Right lobe of liver (tissue), 4 donors: ENCODE measurements at regions not wholly inside any gene's neighbourhood (a gene's known extent, or its start where the extent isn't known, plus 50 kb on each side); places are given as distances from the start of the nearest gene placed in this dataset.

Experiments used
- CTCF ChIP-seq, 4 donors: fragments of 200-600 bp in 3 of 4; fragments of 450-650 bp in 1 of 4; IDR thresholded peaks; one replicate each; pipeline versions ENCODE4 v1.5.1 to v1.8.0; 2016 to 2022; ENCODE audit warnings: antibody characterized with exemption in 4 of 4, mild to moderate bottlenecking in 2 of 4
- POLR2A ChIP-seq: fragments of 450-650 bp; IDR thresholded peaks from one replicate; pipeline ENCODE4 v1.6.1; 2017; ENCODE audit warnings: antibody characterized with exemption, mild to moderate bottlenecking
- donor health status: DM: no; HTN: no; CAD: no.
- donor health status: DM: no; HTN: no; CAD: no.
- donor health status: DM: no; HTN: yes; CAD: no.

DNA sequence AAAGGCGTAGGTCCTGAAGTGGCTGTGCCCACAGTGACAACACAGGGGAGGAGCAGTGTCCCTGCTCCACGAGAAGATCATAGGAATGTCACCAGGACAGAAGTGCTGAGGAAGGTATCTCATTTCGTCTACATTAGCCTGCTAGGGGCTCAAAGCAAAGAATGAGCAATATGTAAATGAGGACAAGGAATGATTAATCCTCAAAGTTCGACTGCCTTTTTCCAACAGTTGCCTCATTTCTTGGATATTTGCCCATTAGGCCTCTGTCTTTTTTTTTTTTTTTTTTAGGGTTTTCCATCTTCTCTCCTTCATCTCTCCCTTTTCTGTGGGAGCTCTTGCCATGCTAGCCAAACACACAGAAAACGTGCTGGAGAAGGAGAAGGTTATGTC lies 105.2 kb upstream of the ARHGAP28 start:
- TF ChIP-seq CTCF (IDR thresholded peaks at IDR 0.05), result no peak
- no peak for TF ChIP-seq POLR2A
